OCI-LY7 (cell line): ENCODE measurements at regions not wholly inside any gene's neighbourhood (a gene's known extent, or its start where the extent isn't known, plus 50 kb on each side); places are given as distances from the start of the nearest gene placed in this dataset.

Source experiments
- CTCF ChIP-seq: fragments of 200-600 bp; sonication (generic); conservative IDR thresholded peaks from 2 replicates; pipeline ENCODE4 v1.5.1; 2014; ENCODE audit warnings: mild to moderate bottlenecking, antibody characterized with exemption, low read length, moderate library complexity, mixed read lengths
- EZH2phosphoT487 ChIP-seq: fragments of 200-600 bp; sonication (generic); IDR thresholded peaks from 2 replicates; pipeline ENCODE4 v1.6.1; 2018; ENCODE audit warnings: low read depth, borderline replicate concordance, mild to moderate bottlenecking, mixed run types, antibody characterized with exemption, low read length, moderate library complexity, mixed read lengths

DNA sequence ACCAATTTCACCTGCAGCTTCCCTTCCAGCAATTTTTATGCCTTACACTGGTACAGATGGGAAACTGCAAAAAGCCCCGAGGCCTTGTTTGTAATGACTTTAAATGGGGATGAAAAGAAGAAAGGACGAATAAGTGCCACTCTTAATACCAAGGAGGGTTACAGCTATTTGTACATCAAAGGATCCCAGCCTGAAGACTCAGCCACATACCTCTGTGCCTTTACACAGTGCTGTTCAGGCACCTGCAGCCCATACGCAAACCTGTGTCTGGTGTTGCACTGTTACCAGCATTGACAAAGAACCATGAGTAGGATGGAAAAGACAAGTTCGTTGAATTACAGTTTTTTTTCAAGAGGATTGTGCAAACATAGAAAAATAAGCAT lies 432.0 kb upstream of the OR4E1 start:
- TF ChIP-seq CTCF: no peak
- TF ChIP-seq EZH2phosphoT487: no peak
